ENCODE measurements at regions not wholly inside any gene's neighbourhood (a gene's known extent, or its start where the extent isn't known, plus 50 kb on each side); places are given as distances from the start of the nearest gene placed in this dataset.

GRCh38 chr3:16070707-16071106, 103.8 kb upstream of the GALNT15 start:
- TF ChIP-seq, protein P1, sequence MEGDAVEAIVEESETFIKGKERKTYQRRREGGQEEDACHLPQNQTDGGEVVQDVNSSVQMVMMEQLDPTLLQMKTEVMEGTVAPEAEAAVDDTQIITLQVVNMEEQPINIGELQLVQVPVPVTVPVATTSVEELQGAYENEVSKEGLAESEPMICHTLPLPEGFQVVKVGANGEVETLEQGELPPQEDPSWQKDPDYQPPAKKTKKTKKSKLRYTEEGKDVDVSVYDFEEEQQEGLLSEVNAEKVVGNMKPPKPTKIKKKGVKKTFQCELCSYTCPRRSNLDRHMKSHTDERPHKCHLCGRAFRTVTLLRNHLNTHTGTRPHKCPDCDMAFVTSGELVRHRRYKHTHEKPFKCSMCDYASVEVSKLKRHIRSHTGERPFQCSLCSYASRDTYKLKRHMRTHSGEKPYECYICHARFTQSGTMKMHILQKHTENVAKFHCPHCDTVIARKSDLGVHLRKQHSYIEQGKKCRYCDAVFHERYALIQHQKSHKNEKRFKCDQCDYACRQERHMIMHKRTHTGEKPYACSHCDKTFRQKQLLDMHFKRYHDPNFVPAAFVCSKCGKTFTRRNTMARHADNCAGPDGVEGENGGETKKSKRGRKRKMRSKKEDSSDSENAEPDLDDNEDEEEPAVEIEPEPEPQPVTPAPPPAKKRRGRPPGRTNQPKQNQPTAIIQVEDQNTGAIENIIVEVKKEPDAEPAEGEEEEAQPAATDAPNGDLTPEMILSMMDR (optimal IDR thresholded peaks at IDR 0.05 in 1 of 3, IDR thresholded peaks at IDR 0.05 in 1 of 3, conservative IDR thresholded peaks at IDR 0.05 in 1 of 3; ENCODE audit: extremely low read depth in 1 of 3, insufficient read depth in 2 of 3, low read length in 3 of 3): no peak
- FAIRE-seq: no peak
- no peak for DNase-seq (ENCODE audit: low read depth, low spot score)
- Histone ChIP-seq H3K36me3 (ENCODE audit: control insufficient read depth in 2 of 2, extremely low read depth in 1 of 2, insufficient read depth in 2 of 2, low read length in 2 of 2) (no peaks in the 10 kb centered on the region), H2AFZ (ENCODE audit: control insufficient read depth, low read length) (no peak overlapping the region), H3K9me3 (ENCODE audit: control insufficient read depth, low read depth, low read length) (no peaks in the 10 kb centered on the region), H3K27ac (ENCODE audit: control insufficient read depth, insufficient read depth, low read length) (no peak overlapping the region), H3K27me3 (ENCODE audit: control insufficient read depth, extremely low read depth, insufficient read depth, low read length) (no peaks in the 10 kb centered on the region), H3K9me1 (ENCODE audit: control insufficient read depth, extremely low read depth, insufficient read depth, low read length) (no peaks in the 10 kb centered on the region), H3K9ac (ENCODE audit: control insufficient read depth, extremely low read depth, insufficient read depth, low read length) (no peak overlapping the region), H3K4me3 (ENCODE audit: control insufficient read depth in 2 of 3, extremely low read depth in 1 of 3, insufficient read depth in 2 of 3, low read depth in 1 of 3, low read length in 3 of 3) (no peak overlapping the region), H4K20me1 (ENCODE audit: control insufficient read depth, extremely low read depth, insufficient read depth, low read length) (no peaks in the 10 kb centered on the region), H3K79me2 (ENCODE audit: control insufficient read depth, insufficient read depth, low read length) (no peaks in the 10 kb centered on the region), H3K4me1 (ENCODE audit: control insufficient read depth, extremely low read depth, insufficient read depth, low read length) (peaks cover 75% of the 10 kb centered on the region), H3K4me2 (ENCODE audit: control insufficient read depth, extremely low read depth, insufficient read depth, low read depth, low read length) (no peak overlapping the region)
- dilution Hi-C loops (cut with MboI; ENCODE audit: extremely low pct_ligation_motif_present, low sequenced_read_pairs): no loop called here

GRCh38 chr3:16071206-16071605, 103.3 kb upstream of the GALNT15 start:
- Histone ChIP-seq H4K20me1 (ENCODE audit: control insufficient read depth, extremely low read depth, insufficient read depth, low read length) (no peaks in the 10 kb centered on the region), H2AFZ (ENCODE audit: control insufficient read depth, low read length) (no peak overlapping the region), H3K9me3 (ENCODE audit: control insufficient read depth, low read depth, low read length) (no peaks in the 10 kb centered on the region), H3K4me1 (ENCODE audit: control insufficient read depth, extremely low read depth, insufficient read depth, low read length) (peaks cover 71% of the 10 kb centered on the region), H3K79me2 (ENCODE audit: control insufficient read depth, insufficient read depth, low read length) (no peaks in the 10 kb centered on the region), H3K36me3 (ENCODE audit: control insufficient read depth in 2 of 2, extremely low read depth in 1 of 2, insufficient read depth in 2 of 2, low read length in 2 of 2) (no peaks in the 10 kb centered on the region), H3K4me3 (ENCODE audit: control insufficient read depth in 2 of 3, extremely low read depth in 1 of 3, insufficient read depth in 2 of 3, low read depth in 1 of 3, low read length in 3 of 3) (no peak overlapping the region), H3K4me2 (ENCODE audit: control insufficient read depth, extremely low read depth, insufficient read depth, low read depth, low read length) (no peak overlapping the region), H3K27ac (ENCODE audit: control insufficient read depth, insufficient read depth, low read length) (no peak overlapping the region), H3K9me1 (ENCODE audit: control insufficient read depth, extremely low read depth, insufficient read depth, low read length) (no peaks in the 10 kb centered on the region), H3K9ac (ENCODE audit: control insufficient read depth, extremely low read depth, insufficient read depth, low read length) (no peak overlapping the region), H3K27me3 (ENCODE audit: control insufficient read depth, extremely low read depth, insufficient read depth, low read length) (no peaks in the 10 kb centered on the region)
- TF ChIP-seq, protein P1 (optimal IDR thresholded peaks at IDR 0.05 in 1 of 3, IDR thresholded peaks at IDR 0.05 in 1 of 3, conservative IDR thresholded peaks at IDR 0.05 in 1 of 3; ENCODE audit: extremely low read depth in 1 of 3, insufficient read depth in 2 of 3, low read length in 3 of 3): no peak
- no peak for TF ChIP-seq EZH2 (IDR thresholded peaks at IDR 0.05; ENCODE audit: low read length)
- dilution Hi-C loops (cut with MboI; ENCODE audit: extremely low pct_ligation_motif_present, low sequenced_read_pairs): no loop called here
- DNase-seq (ENCODE audit: low read depth, low spot score) (no peak), FAIRE-seq (no peak)

All from keratinocyte (primary cell).